H1 (cell line): ENCODE measurements at regions not wholly inside any gene's neighbourhood (a gene's known extent, or its start where the extent isn't known, plus 50 kb on each side); places are given as distances from the start of the nearest gene placed in this dataset.

ENCODE experiments used
- CTCF ChIA-PET: fragments of 300-600 bp; sonication (Branson Sonifier 250); formaldehyde crosslinking; loops from one replicate; lab custom pipeline; 2021; ENCODE audit not compliant: partially characterized antibody; lab: Charles Lee
- POLR2A ChIA-PET: fragments of 300-600 bp; sonication (Branson Sonifier 250); formaldehyde crosslinking; loops from one replicate; lab custom pipeline; 2021; ENCODE audit warnings: inconsistent platforms; ENCODE audit not compliant: partially characterized antibody; lab: Charles Lee
- DNase-seq, 2 experiments: peaks; one replicate each; pipeline versions ENCODE4 v3.0.0 to v3.0.0-alpha.2; 2010 to 2022; ENCODE audit warnings: low spot score in 2 of 2, low read depth in 1 of 2, mixed read lengths in 1 of 2
- FAIRE-seq: peaks from 2 replicates; lab custom pipeline; 2011; peaks lifted over from hg19 to GRCh38; lab: Jason Lieb, UNC
- H2AFZ ChIP-seq: 2 replicates; pipeline ENCODE4 v1.8.1; 2012; ENCODE audit warnings: low read length, inconsistent platforms
- H2AK5ac ChIP-seq: 2 replicates; pipeline ENCODE4 v1.6.1; 2013; ENCODE audit warnings: low read depth, low read length
- H2BK120ac ChIP-seq: replicated peaks from 2 replicates; pipeline ENCODE3; 2013; ENCODE audit warnings: low read depth, low read length, inconsistent platforms
- H2BK12ac ChIP-seq: 2 replicates; pipeline ENCODE4 v1.6.1; 2013; ENCODE audit warnings: low read depth, low read length
- H2BK15ac ChIP-seq: 2 replicates; pipeline ENCODE4 v1.6.1; 2013; ENCODE audit warnings: low read length
- H2BK20ac ChIP-seq: 2 replicates; pipeline ENCODE4 v1.6.1; 2013; ENCODE audit warnings: low read length
- H2BK5ac ChIP-seq: 2 replicates; pipeline ENCODE4 v1.6.1; 2013; ENCODE audit warnings: low read depth, low read length
- H3K14ac ChIP-seq: 2 replicates; pipeline ENCODE4 v1.6.1; 2013; ENCODE audit warnings: inconsistent platforms; ENCODE audit not compliant: insufficient read length
- H3K18ac ChIP-seq: 2 replicates; pipeline ENCODE4 v1.6.1; 2013; ENCODE audit warnings: low read length; ENCODE audit errors: extremely low read depth
- H3K23ac ChIP-seq: 2 replicates; pipeline ENCODE4 v1.6.1; 2013; ENCODE audit warnings: inconsistent platforms; ENCODE audit not compliant: insufficient read length
- H3K23me2 ChIP-seq: 2 replicates; pipeline ENCODE4 v1.6.1; 2013; ENCODE audit warnings: low read depth, low read length
- H3K27ac ChIP-seq: 2 replicates; pipeline ENCODE4 v1.6.1; 2011; ENCODE audit warnings: low read depth, low read length, inconsistent platforms
- H3K27me3 ChIP-seq, 4 experiments: replicated peaks in 1 of 4; 1 replicate in 1 of 4; 2 replicates in 3 of 4; pipeline versions ENCODE4 v1.6.1 to v1.8.1; 2011 to 2013; ENCODE audit warnings: low read length in 3 of 4, mild to moderate bottlenecking in 3 of 4, inconsistent platforms in 2 of 4, mixed read lengths in 2 of 4, moderate library complexity in 1 of 4; ENCODE audit not compliant: control insufficient read depth in 3 of 4, insufficient read depth in 3 of 4; ENCODE audit errors: extremely low read depth in 1 of 4
- H3K36me3 ChIP-seq, 4 experiments: 2 replicates each; pipeline versions ENCODE4 v1.6.1 to v1.8.1; 2011 to 2013; ENCODE audit warnings: mild to moderate bottlenecking in 4 of 4, low read length in 3 of 4, moderate library complexity in 2 of 4, control low read depth in 1 of 4, inconsistent platforms in 1 of 4; ENCODE audit not compliant: insufficient read depth in 4 of 4, control insufficient read depth in 2 of 4
- H3K4ac ChIP-seq: replicated peaks from 2 replicates; pipeline ENCODE3; 2013; ENCODE audit warnings: low read length, low read depth, mixed read lengths, inconsistent platforms; ENCODE audit not compliant: insufficient read length
- H3K4me1 ChIP-seq, 4 experiments: replicated peaks in 1 of 4; 1 replicate in 1 of 4; 2 replicates in 3 of 4; pipeline versions ENCODE4 v1.6.1 to v1.8.1; 2011 to 2013; ENCODE audit warnings: low read length in 3 of 4, inconsistent platforms in 2 of 4, mixed read lengths in 1 of 4; ENCODE audit not compliant: insufficient read depth in 4 of 4, control insufficient read depth in 3 of 4
- H3K4me2 ChIP-seq, 2 experiments: 2 replicates each; pipeline versions ENCODE4 v1.6.1 to v1.8.1; 2011 to 2013; ENCODE audit warnings: low read depth in 2 of 2, low read length in 2 of 2, control low read depth in 1 of 2, inconsistent platforms in 1 of 2, mild to moderate bottlenecking in 1 of 2; ENCODE audit not compliant: insufficient read depth in 1 of 2
- H3K4me3 ChIP-seq, 4 experiments: fragments of 200-600, 300-600 bp in 1 of 4; sonication (generic), shearing (Covaris generic), sonication (Bioruptor Twin) in 1 of 4; 2 replicates each; pipeline versions ENCODE4 v1.5.1 to v1.8.1; 2011 to 2016; ENCODE audit warnings: low read length in 4 of 4, low read depth in 3 of 4, control low read depth in 2 of 4, inconsistent platforms in 2 of 4, mild to moderate bottlenecking in 2 of 4, mixed read lengths in 1 of 4, moderate library complexity in 1 of 4; ENCODE audit not compliant: insufficient read depth in 2 of 4; ENCODE audit errors: extremely low read depth in 1 of 4
- H3K56ac ChIP-seq: replicated peaks from 2 replicates; pipeline ENCODE3; 2013; ENCODE audit warnings: low read depth, mild to moderate bottlenecking, mixed read lengths, low read length, inconsistent platforms; ENCODE audit not compliant: insufficient read length
- H3K79me1 ChIP-seq: 2 replicates; pipeline ENCODE4 v1.6.1; 2013; ENCODE audit warnings: low read depth, low read length, control low read depth
- H3K79me2 ChIP-seq, 2 experiments: 2 replicates each; pipeline versions ENCODE4 v1.6.1 to v1.8.1; 2012 to 2013; ENCODE audit warnings: low read length in 2 of 2, mild to moderate bottlenecking in 2 of 2, inconsistent platforms in 1 of 2; ENCODE audit not compliant: insufficient read depth in 2 of 2, control insufficient read depth in 1 of 2
- H3K9ac ChIP-seq, 4 experiments: replicated peaks in 1 of 4; 1 replicate in 1 of 4; 2 replicates in 3 of 4; pipeline versions ENCODE4 v1.6.1 to v1.8.1; 2011 to 2013; ENCODE audit warnings: low read depth in 3 of 4, low read length in 3 of 4, control low read depth in 2 of 4, mild to moderate bottlenecking in 2 of 4, moderate library complexity in 2 of 4, inconsistent platforms in 1 of 4; ENCODE audit errors: extremely low read depth in 1 of 4
- H3K9me3 ChIP-seq, 2 experiments: 2 replicates each; pipeline versions ENCODE4 v1.6.1 to v1.8.1; 2012 to 2013; ENCODE audit warnings: mild to moderate bottlenecking in 2 of 2, moderate library complexity in 2 of 2, control low read depth in 1 of 2, inconsistent platforms in 1 of 2, low read depth in 1 of 2, low read length in 1 of 2, mixed read lengths in 1 of 2; ENCODE audit not compliant: insufficient read depth in 2 of 2
- H4K20me1 ChIP-seq, 2 experiments: replicated peaks in 1 of 2; 2 replicates each; pipeline versions ENCODE3 to v1.8.1; 2011 to 2013; ENCODE audit warnings: inconsistent platforms in 2 of 2, low read length in 2 of 2, mild to moderate bottlenecking in 1 of 2; ENCODE audit not compliant: insufficient read depth in 2 of 2, control insufficient read depth in 1 of 2
- H4K5ac ChIP-seq: 2 replicates; pipeline ENCODE4 v1.6.1; 2013; ENCODE audit warnings: low read length, low read depth, mixed read lengths, inconsistent platforms; ENCODE audit not compliant: insufficient read length
- H4K8ac ChIP-seq: 2 replicates; pipeline ENCODE4 v1.8.0; 2013; ENCODE audit warnings: mild to moderate bottlenecking, moderate library complexity, low read length, inconsistent platforms; ENCODE audit not compliant: insufficient read depth; ENCODE audit errors: extremely low read depth
- H4K91ac ChIP-seq: replicated peaks from 2 replicates; pipeline ENCODE3; 2013; ENCODE audit warnings: low read length, mixed read lengths, inconsistent platforms; ENCODE audit not compliant: insufficient read length
- ATF2 ChIP-seq: IDR thresholded peaks from 2 replicates; pipeline ENCODE4 v1.6.1; 2012; ENCODE audit warnings: low read length, inconsistent platforms
- BRCA1 ChIP-seq: IDR thresholded peaks from 2 replicates; pipeline ENCODE4 v1.6.1; 2012; ENCODE audit warnings: low read depth, low read length, improper control_type of control experiment
- CTBP2 ChIP-seq: IDR thresholded peaks from 2 replicates; pipeline ENCODE4 v1.7.0; 2011; ENCODE audit warnings: borderline replicate concordance, mild to moderate bottlenecking, moderate library complexity, mixed read lengths, low read length; ENCODE audit not compliant: insufficient read depth, insufficient read length
- SP2 ChIP-seq: IDR thresholded peaks from 2 replicates; pipeline ENCODE4 v1.6.1; 2012; ENCODE audit warnings: mild to moderate bottlenecking, low read length, inconsistent platforms
- WGBS, 2 experiments: shearing (Covaris generic) in 1 of 2; methylation state at CpG; one replicate each; pipeline versions ENCODE4 v1.1.6 to v1.1.7; 2013 to 2015; ENCODE audit warnings: low lambda C conversion rate in 2 of 2, mixed read lengths in 2 of 2, inconsistent platforms in 1 of 2, low coverage in 1 of 2, missing lambda C conversion rate in 1 of 2; ENCODE audit not compliant: insufficient replicate concordance in 2 of 2, insufficient coverage in 1 of 2, insufficient read length in 1 of 2; ENCODE audit errors: extremely low coverage in 1 of 2, missing lambda C conversion rate in 1 of 2; 5-methylcytosine and 5-hydroxymethylcytosine counted together

- FAIRE-seq (no peak), DNase-seq (no peak)
- Histone ChIP-seq H4K8ac (no peak overlapping the region), H2AK5ac (no peak overlapping the region), H3K23ac (no peak overlapping the region), H3K36me3 (no peaks in the 10 kb centered on the region), H3K9ac (no peak overlapping the region), H2BK120ac (no peak overlapping the region), H3K4me3 (no peak overlapping the region), H3K4me1 (no peaks in the 10 kb centered on the region), H4K20me1 (no peaks in the 10 kb centered on the region), H3K79me1 (no peaks in the 10 kb centered on the region), H3K18ac (no peak overlapping the region), H2AFZ (no peak overlapping the region), H3K4ac (no peak overlapping the region), H3K14ac (no peak overlapping the region), H4K5ac (no peak overlapping the region), H2BK5ac (no peak overlapping the region), H2BK12ac (no peak overlapping the region), H3K27me3 (peaks cover 0 to 13% (median 2%) of the 10 kb centered on the region in 4 experiments; a peak in 3 of 7 replicates), H2BK15ac (no peak overlapping the region), H3K23me2 (no peaks in the 10 kb centered on the region), H2BK20ac (no peak overlapping the region), H3K79me2 (no peaks in the 10 kb centered on the region), H3K27ac (no peak overlapping the region), H4K91ac (no peak overlapping the region), H3K56ac (no peak overlapping the region), H3K9me3 (no peaks in the 10 kb centered on the region), H3K4me2 (no peak overlapping the region)
- POLR2A ChIA-PET, result no interaction called here
- WGBS, 2 experiments, result 74% methylated on average over 3 of the region's 3 CpGs; no CpG with 5 or more reads in 1 of the 2 experiments
- CTCF ChIA-PET, result interaction anchor here (0.6 to 2.0 kb wide), 4 partner anchors 30 to 88 kb away, joined by 3 to 13 read pairs (median 4); no protein-coding TSS in a partner anchor
- no peak for TF ChIP-seq SP2
- no peak for TF ChIP-seq BRCA1
- no peak for TF ChIP-seq ATF2
- TF ChIP-seq CTBP2, result no peak
Measured at GRCh38 chr12:114136631-114137030, 170.5 kb upstream of the RBM19 start.
